Mucosa of rectum (tissue), 2 donors: ENCODE measurements at regions not wholly inside any gene's neighbourhood (a gene's known extent, or its start where the extent isn't known, plus 50 kb on each side); places are given as distances from the start of the nearest gene placed in this dataset.
"Not testable (repeated sequence)": the region's sequence is repeated elsewhere in the genome, so short reads cannot be mapped to it uniquely, and the experiment has no call there.

Source experiments
- H3K27ac ChIP-seq, 2 donors: one replicate each; pipeline ENCODE4 v1.7.0; 2013; ENCODE audit warnings: inconsistent platforms in 2 of 2, low read depth in 2 of 2, low read length in 2 of 2
- H3K27me3 ChIP-seq, 2 donors: one replicate each; pipeline ENCODE4 v1.7.0; 2013; ENCODE audit warnings: low read length in 2 of 2; ENCODE audit not compliant: control insufficient read depth in 2 of 2, insufficient read depth in 2 of 2
- H3K36me3 ChIP-seq, 2 donors: one replicate each; pipeline ENCODE4 v1.7.0; 2013; ENCODE audit warnings: low read length in 2 of 2; ENCODE audit not compliant: control insufficient read depth in 2 of 2, insufficient read depth in 2 of 2
- H3K4me1 ChIP-seq, 2 donors: one replicate each; pipeline ENCODE4 v1.7.0; 2013; ENCODE audit warnings: low read length in 2 of 2, mild to moderate bottlenecking in 1 of 2; ENCODE audit not compliant: control insufficient read depth in 2 of 2, insufficient read depth in 2 of 2
- H3K4me3 ChIP-seq, 2 donors: one replicate each; pipeline ENCODE4 v1.7.0; 2013; ENCODE audit warnings: low read length in 2 of 2
- H3K9ac ChIP-seq, 2 donors: one replicate each; pipeline ENCODE4 v1.7.0; 2013; ENCODE audit warnings: low read length in 2 of 2, low read depth in 1 of 2, mild to moderate bottlenecking in 1 of 2
- H3K9me3 ChIP-seq, 2 donors: one replicate each; pipeline ENCODE4 v1.7.0; 2013; ENCODE audit warnings: low read length in 2 of 2; ENCODE audit not compliant: control insufficient read depth in 2 of 2
- donor health status: healthy.
- donor health status: Normal muscosa, but diverticular disease.

- Histone ChIP-seq H3K4me1 (peaks cover 0 to 4% of the 10 kb centered on the region in 2 donors), H3K27me3 (no peaks in the 10 kb centered on the region), H3K9me3 (no peaks in the 10 kb centered on the region), H3K9ac (no peak overlapping the region), H3K27ac (no peak overlapping the region), H3K4me3 (no peak overlapping the region), H3K36me3 (no peaks in the 10 kb centered on the region)
Observed at GRCh38 chr4:177975315-177975987, 533.2 kb upstream of the AGA start.

- Histone ChIP-seq H3K27me3 (no peaks in the 10 kb centered on the region), H3K36me3 (no peaks in the 10 kb centered on the region), H3K4me3 (no peak overlapping the region), H3K9ac (no peak overlapping the region), H3K4me1 (no peaks in the 10 kb centered on the region), H3K9me3 (no peaks in the 10 kb centered on the region), H3K27ac (no peak overlapping the region)
Observed at GRCh38 chr4:177986236-177986635, 544.0 kb upstream of the AGA start.

GRCh38 chr4:177987896-177988295 lies 545.7 kb upstream of the AGA start:
- H3K36me3 ChIP-seq, result no peaks in the 10 kb centered on the region
- H3K9ac ChIP-seq, result no peak overlapping the region
- H3K4me3 ChIP-seq, result no peak overlapping the region
- H3K9me3 ChIP-seq, result no peaks in the 10 kb centered on the region
- H3K27me3 ChIP-seq, result no peaks in the 10 kb centered on the region
- H3K4me1 ChIP-seq, result no peaks in the 10 kb centered on the region
- H3K27ac ChIP-seq, result no peak overlapping the region

GRCh38 chr4:177989503-177990201 lies 547.4 kb upstream of the AGA start:
- no peaks in the 10 kb centered on the region for H3K27me3 ChIP-seq
- H3K9me3 ChIP-seq, result no peaks in the 10 kb centered on the region

GRCh38 chr4:178003098-178003657 lies 560.9 kb upstream of the AGA start:
- Histone ChIP-seq H3K4me3 (no peak overlapping the region), H3K9me3 (no peaks in the 10 kb centered on the region), H3K9ac (no peak overlapping the region), H3K27me3 (no peaks in the 10 kb centered on the region), H3K36me3 (no peaks in the 10 kb centered on the region), H3K27ac (no peak overlapping the region), H3K4me1 (no peaks in the 10 kb centered on the region)

More at GRCh38 chr4:177989503-177990201, 547.4 kb upstream of the AGA start:
- H3K9ac ChIP-seq, result no peak overlapping the region
- H3K27ac ChIP-seq, result no peak overlapping the region
- H3K36me3 ChIP-seq, result no peaks in the 10 kb centered on the region
- H3K4me1 ChIP-seq, result no peaks in the 10 kb centered on the region
- no peak overlapping the region for H3K4me3 ChIP-seq

DNA sequence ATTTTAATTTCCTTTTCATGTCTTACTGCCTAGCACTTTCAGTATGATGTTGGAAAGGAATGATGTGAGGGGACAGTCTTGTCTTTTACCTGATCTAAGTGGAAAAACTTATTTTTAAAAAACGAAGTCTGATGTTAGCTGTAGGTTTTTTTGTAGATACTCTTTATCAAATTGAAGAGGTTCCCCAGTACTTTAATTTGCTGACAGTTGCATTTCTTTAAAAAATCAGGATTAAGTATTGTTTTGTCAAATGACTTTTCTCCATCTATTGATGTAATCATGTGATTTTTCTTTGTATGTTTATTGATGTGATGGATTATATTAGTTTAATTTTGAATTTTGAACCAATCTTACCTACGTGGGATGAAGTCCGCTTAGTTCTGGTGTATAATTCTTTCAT lies 568.4 kb upstream of the AGA start:
- Histone ChIP-seq H3K36me3 (no peaks in the 10 kb centered on the region), H3K4me3 (no peak overlapping the region), H3K27ac (no peak overlapping the region), H3K27me3 (no peaks in the 10 kb centered on the region), H3K4me1 (no peaks in the 10 kb centered on the region), H3K9ac (no peak overlapping the region), H3K9me3 (no peaks in the 10 kb centered on the region)

DNA sequence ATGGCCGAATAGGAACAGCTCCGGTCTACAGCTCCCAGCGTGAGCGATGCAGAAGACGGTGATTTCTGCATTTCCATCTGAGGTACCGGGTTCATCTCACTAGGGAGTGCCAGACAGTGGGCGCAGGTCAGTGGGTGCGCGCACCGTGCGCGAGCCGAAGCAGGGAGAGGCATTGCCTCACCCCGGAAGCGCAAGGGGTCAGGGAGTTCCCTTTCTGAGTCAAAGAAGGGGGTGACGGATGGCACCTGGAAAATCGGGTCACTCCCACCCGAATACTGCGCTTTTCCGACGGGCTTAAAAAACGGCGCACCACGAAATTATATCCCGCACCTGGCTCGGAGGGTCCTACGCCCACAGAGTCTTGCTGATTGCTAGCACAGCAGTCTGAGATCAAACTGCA lies 572.8 kb upstream of the AGA start:
- not testable (repeated sequence) for H3K9ac ChIP-seq, H3K36me3 ChIP-seq, H3K4me3 ChIP-seq, H3K27ac ChIP-seq, H3K4me1 ChIP-seq, H3K9me3 ChIP-seq, H3K27me3 ChIP-seq

- H3K27me3 ChIP-seq, result no peaks in the 10 kb centered on the region
- no peaks in the 10 kb centered on the region for H3K36me3 ChIP-seq
- no peak overlapping the region for H3K4me3 ChIP-seq
- no peaks in the 10 kb centered on the region for H3K9me3 ChIP-seq
- no peak overlapping the region for H3K27ac ChIP-seq
- H3K4me1 ChIP-seq, result no peaks in the 10 kb centered on the region
- H3K9ac ChIP-seq, result no peak overlapping the region
Observed at GRCh38 chr4:178026999-178027398, 584.8 kb upstream of the AGA start.

DNA sequence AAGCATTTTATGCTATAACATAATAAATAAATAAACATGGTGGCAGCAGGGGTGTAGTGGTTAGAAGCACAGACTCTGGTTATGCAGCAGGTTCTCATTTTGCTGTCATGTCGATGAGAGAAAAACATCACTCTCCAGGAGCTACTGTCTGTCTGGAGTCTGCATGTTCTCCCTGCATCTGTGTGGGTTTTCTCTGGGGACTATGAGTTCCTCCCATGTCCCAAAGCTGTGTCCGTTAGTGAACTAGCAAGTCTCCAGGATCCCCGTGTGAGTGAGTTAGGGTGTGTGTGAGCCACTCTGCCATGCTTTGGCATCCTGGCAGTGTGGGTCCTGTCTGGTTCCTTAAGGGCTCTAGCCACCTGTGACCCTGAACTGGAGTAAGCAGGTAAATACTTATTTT lies 585.6 kb upstream of the AGA start:
- Histone ChIP-seq H3K9me3 (no peaks in the 10 kb centered on the region), H3K27me3 (no peaks in the 10 kb centered on the region), H3K9ac (no peak overlapping the region), H3K4me3 (no peak overlapping the region), H3K36me3 (no peaks in the 10 kb centered on the region), H3K4me1 (no peaks in the 10 kb centered on the region), H3K27ac (no peak overlapping the region)

DNA sequence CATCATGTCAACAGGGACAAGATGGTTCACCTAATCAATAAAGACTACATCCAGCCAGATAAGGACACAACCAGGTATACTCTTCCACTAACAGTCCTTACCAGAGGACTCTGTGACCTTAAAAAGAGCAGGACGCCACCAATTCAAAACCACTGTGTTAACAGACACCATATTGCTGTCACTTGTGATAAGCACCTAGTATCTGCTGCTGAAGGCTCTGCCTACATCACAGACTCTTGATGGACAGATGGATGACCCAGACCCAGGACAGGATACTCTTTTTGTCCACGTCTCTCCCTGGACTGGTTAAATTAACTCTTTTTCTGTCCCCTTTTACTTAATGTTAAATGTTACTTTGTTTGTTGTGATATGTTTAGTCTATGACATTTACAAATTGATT lies 586.2 kb upstream of the AGA start:
- H3K9ac ChIP-seq, result no peak overlapping the region
- H3K4me3 ChIP-seq, result no peak overlapping the region
- no peak overlapping the region for H3K27ac ChIP-seq
- H3K36me3 ChIP-seq, result no peaks in the 10 kb centered on the region
- H3K9me3 ChIP-seq, result no peaks in the 10 kb centered on the region
- H3K4me1 ChIP-seq, result no peaks in the 10 kb centered on the region
- no peaks in the 10 kb centered on the region for H3K27me3 ChIP-seq
